Left ventricle myocardium superior (tissue), 1 donor: ENCODE measurements at regions not wholly inside any gene's neighbourhood (a gene's known extent, or its start where the extent isn't known, plus 50 kb on each side); places are given as distances from the start of the nearest gene placed in this dataset.

Experiments
- ATAC-seq: fragments of 200-7000 bp; cut with Tn5 transposase; one replicate; pipeline ENCODE4 v1.9.1; 2020; ENCODE audit warnings: mild to moderate bottlenecking, moderate library complexity
- DNase-seq: peaks from one replicate; pipeline ENCODE4 v3.0.0-alpha.2; 2020
- intact Hi-C: fragments of 100-400 bp; cut with micrococcal nuclease; formaldehyde crosslinking; loops from one replicate; pipeline ENCODE4 v1.11.0; 2022
- donor health status: DM: no; HTN: yes; CAD: no; lungs with severe emphysema.

GRCh38 chr15:47502041-47502440 lies 215.3 kb upstream of the SEMA6D start:
- intact Hi-C loops, result loop anchor here (10.0 kb wide), 1 partner anchor 483 kb away; no protein-coding TSS in a partner anchor
- ATAC-seq (no peak), DNase-seq (no peak)

GRCh38 chr15:47503876-47504275 lies 213.4 kb upstream of the SEMA6D start:
- DNase-seq (no peak), ATAC-seq (no peak)
- intact Hi-C loops, result loop anchor here (10.0 kb wide), 1 partner anchor 481 kb away; no protein-coding TSS in a partner anchor

- intact Hi-C loops, result loop anchor here (10.0 kb wide), 1 partner anchor 480 kb away; no protein-coding TSS in a partner anchor
- ATAC-seq, result no peak
- no peak for DNase-seq
Observed at GRCh38 chr15:47504624-47505256, 212.6 kb upstream of the SEMA6D start.

- intact Hi-C loops, result loop anchor here (10.0 kb wide), 1 partner anchor 479 kb away; no protein-coding TSS in a partner anchor
- DNase-seq (no peak), ATAC-seq (peak; percentile 55)
Observed at GRCh38 chr15:47505712-47506328, 211.5 kb upstream of the SEMA6D start.

- no peak for DNase-seq
- ATAC-seq, result peak; percentile 91
- intact Hi-C loops, result loop anchor here (10.0 kb wide), 1 partner anchor 478 kb away; no protein-coding TSS in a partner anchor
Observed at GRCh38 chr15:47506329-47507100, 210.8 kb upstream of the SEMA6D start.

GRCh38 chr15:47507221-47507985 lies 209.9 kb upstream of the SEMA6D start:
- DNase-seq (no peak), ATAC-seq (no peak)
- intact Hi-C loops, result loop anchor here (10.0 kb wide), 1 partner anchor 477 kb away; no protein-coding TSS in a partner anchor

- DNase-seq (no peak), ATAC-seq (no peak)
- intact Hi-C loops, result no loop called here
Observed at GRCh38 chr15:47511261-47511660, 206.0 kb upstream of the SEMA6D start.

- intact Hi-C loops, result no loop called here
- DNase-seq (no peak), ATAC-seq (no peak)
Observed at GRCh38 chr15:47513471-47513870, 203.8 kb upstream of the SEMA6D start.

- DNase-seq (no peak), ATAC-seq (no peak)
- intact Hi-C loops, result no loop called here
Observed at GRCh38 chr15:47514200-47514652, 203.1 kb upstream of the SEMA6D start.

GRCh38 chr15:47516558-47516957 lies 200.7 kb upstream of the SEMA6D start:
- ATAC-seq (no peak), DNase-seq (no peak)
- intact Hi-C loops, result no loop called here

GRCh38 chr15:47516972-47517371 lies 200.3 kb upstream of the SEMA6D start:
- intact Hi-C loops, result no loop called here
- ATAC-seq (no peak), DNase-seq (no peak)

- intact Hi-C loops, result no loop called here
- DNase-seq, result no peak
- ATAC-seq, result no peak
Observed at GRCh38 chr15:47517737-47518136, 199.6 kb upstream of the SEMA6D start.

GRCh38 chr15:47523681-47524475 lies 193.4 kb upstream of the SEMA6D start:
- ATAC-seq (peak; percentile 97), DNase-seq (no peak)
- intact Hi-C loops, result no loop called here

GRCh38 chr15:47529241-47529640 lies 188.1 kb upstream of the SEMA6D start:
- no peak for DNase-seq

GRCh38 chr15:47534673-47535072 lies 182.6 kb upstream of the SEMA6D start:
- ATAC-seq (no peak), DNase-seq (no peak)
- intact Hi-C loops, result loop anchor here (10.0 kb wide), 1 partner anchor 50 kb away; no protein-coding TSS in a partner anchor

More at GRCh38 chr15:47529241-47529640, 188.1 kb upstream of the SEMA6D start:
- ATAC-seq, result no peak
- intact Hi-C loops, result no loop called here

GRCh38 chr15:47541562-47541961 lies 175.7 kb upstream of the SEMA6D start:
- intact Hi-C loops, result no loop called here
- DNase-seq, result no peak
- ATAC-seq, result peak; percentile 69

GRCh38 chr15:47542312-47542989 lies 174.9 kb upstream of the SEMA6D start:
- ATAC-seq, result no peak
- intact Hi-C loops, result no loop called here
- no peak for DNase-seq

GRCh38 chr15:47548231-47548630 lies 169.1 kb upstream of the SEMA6D start:
- intact Hi-C loops, result no loop called here
- DNase-seq (no peak), ATAC-seq (no peak)
